HG02870 (cell line): ENCODE measurements at regions not wholly inside any gene's neighbourhood (a gene's known extent, or its start where the extent isn't known, plus 50 kb on each side); places are given as distances from the start of the nearest gene placed in this dataset.

Experiments
- ATAC-seq: cut with Tn5 transposase; IDR thresholded peaks from one replicate; pipeline ENCODE4 v1.9.1; 2021; ENCODE audit warnings: mild to moderate bottlenecking, moderate library complexity; ENCODE audit not compliant: unreplicated experiment

- ATAC-seq, result no peak
Observed at GRCh38 chr5:118778941-118779340, 209.4 kb downstream of the DTWD2 start.

- ATAC-seq, result no peak
Observed at GRCh38 chr5:118777189-118777736, 211.1 kb downstream of the DTWD2 start.

GRCh38 chr5:118776755-118777154 lies 211.6 kb downstream of the DTWD2 start:
- peak; percentile 56 for ATAC-seq

DNA sequence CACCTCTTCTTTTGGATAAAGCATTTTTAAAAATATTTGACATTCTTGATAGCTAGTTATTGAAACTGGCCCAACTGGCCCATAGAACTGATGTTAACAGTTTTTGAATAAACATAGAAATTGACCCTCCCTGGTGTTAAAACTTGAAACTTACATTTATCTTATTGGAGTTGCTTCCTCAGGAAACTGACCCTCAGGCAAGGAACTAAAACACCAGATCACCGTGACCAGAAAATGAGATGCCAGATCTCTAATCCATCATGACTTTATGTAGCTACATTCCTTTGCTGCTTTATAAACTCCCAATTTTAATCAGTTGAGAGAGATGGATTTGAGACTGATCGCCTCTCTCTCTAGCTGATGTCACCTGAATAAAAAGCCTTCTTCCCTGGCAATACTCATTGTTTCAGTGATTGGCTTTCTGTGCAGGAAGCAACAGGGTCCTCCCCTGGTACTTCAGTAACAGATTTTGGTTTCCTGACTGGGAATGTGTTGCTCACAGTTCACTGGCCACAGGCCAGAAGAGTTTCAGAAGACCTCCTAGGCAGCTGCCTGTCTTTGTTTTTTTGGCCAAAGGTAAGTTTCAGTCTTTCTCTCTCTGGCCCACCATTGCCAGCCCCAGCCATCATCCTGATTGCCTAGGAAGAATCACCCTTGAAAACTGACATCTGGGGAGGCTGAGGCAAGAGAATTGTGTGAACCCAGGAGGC lies 212.4 kb downstream of the DTWD2 start:
- peak; percentile 37 for ATAC-seq

GRCh38 chr5:118768607-118769175 lies 219.7 kb downstream of the DTWD2 start:
- ATAC-seq, result no peak

DNA sequence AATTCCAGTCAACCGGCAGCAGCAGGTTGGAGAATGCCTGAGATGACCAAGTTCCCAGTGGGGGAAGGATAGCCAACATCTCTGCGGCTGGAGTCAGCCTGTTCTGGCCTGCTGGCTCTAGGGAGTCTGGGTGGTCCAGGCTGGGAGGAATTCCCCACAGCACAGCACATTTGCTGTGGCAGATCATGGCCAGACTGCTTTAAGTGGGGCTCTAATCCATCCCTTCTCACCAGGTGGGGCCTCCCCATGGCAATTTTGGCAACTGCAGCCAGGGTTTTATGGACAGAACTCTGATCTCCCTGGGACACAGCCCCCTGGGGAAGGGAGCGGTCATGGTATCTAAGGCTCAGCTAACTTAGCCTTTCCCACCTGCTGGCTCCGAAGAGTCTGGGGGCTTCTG lies 226.1 kb downstream of the DTWD2 start:
- ATAC-seq, result no peak

GRCh38 chr5:118761814-118762213 lies 226.5 kb downstream of the DTWD2 start:
- ATAC-seq, result no peak

DNA sequence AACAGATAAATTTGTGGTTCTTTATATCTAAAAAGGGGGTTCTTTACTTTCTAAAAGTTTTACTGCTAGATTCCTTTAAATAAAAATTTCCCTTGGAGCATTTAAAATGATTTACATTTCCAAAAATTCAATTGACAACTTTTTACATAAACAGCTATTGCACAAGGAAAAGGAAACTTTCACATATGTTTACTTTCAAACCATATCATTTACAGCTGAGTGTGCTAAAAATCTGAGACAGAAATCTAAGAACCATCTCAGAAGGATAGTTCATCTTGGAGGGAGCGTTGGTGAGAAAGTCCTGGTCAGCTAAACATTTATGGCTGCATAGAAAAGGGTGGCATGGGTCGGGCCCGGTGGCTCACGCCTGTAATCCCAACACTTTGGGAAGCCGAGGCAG lies 235.4 kb downstream of the DTWD2 start:
- no peak for ATAC-seq

DNA sequence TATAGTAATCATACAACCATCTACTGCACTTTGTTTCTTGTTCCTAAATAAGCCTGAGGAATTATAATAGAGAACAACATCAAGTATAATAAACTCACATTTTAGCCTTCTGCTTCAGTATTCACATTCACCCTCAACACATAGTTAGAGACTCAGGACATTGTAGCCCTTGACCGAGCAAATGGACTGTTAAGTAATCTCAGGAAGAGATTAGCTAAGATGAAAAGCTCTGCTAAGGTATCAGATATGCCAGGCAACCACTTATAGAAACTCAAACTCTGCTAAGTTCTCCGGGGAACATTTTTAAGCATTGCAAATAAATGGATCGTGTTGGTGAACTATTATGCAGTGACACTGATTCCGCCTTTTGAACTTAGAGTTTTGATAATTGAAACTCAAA lies 252.0 kb downstream of the DTWD2 start:
- ATAC-seq, result no peak

- ATAC-seq, result no peak
Observed at GRCh38 chr5:118733394-118733793, 255.0 kb downstream of the DTWD2 start.

DNA sequence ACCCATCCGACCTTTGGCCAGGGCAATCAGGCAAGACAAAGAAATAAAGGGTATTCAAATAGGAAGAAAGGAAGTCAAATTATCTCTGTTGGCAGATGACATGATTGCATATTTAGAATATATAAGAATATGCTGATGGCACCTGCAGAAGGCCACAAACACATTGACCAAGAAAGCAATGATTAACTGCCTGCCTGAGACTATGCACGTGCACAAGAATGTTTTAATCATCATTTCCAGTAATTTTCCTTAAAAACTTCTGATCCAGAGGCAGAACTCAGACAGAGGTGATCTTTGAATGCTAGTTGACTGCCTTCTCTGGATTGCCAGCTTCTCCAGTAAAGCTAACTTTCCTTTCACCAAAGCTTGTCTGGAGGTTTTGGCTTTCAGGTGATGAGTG lies 260.2 kb downstream of the DTWD2 start:
- no peak for ATAC-seq

DNA sequence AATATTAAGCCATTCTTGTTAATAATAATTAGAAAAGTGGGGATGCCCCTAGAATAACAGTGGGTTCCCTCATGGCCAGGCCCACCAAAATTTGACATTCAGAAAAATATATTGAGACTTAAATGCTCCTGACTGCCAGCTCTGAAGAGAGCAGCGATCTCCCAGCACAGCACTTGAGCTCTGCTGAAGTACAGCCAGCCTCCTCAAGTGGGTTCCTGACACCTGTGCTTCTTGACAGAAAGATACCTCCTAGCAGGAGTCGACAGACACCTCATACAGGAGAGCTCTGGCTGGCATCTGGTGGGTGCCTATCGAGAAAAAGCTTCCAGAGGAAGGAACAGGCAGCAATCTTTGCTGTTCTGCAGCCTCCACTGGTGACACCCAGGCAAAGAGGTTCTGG lies 261.5 kb downstream of the DTWD2 start:
- ATAC-seq, result no peak

GRCh38 chr5:118723021-118723338 lies 265.4 kb downstream of the DTWD2 start:
- peak; percentile 62 for ATAC-seq

GRCh38 chr5:118722122-118723020 lies 266.0 kb downstream of the DTWD2 start:
- peak; percentile 83 for ATAC-seq

GRCh38 chr5:118711727-118712126 lies 276.6 kb downstream of the DTWD2 start:
- ATAC-seq, result no peak

GRCh38 chr5:118705959-118706667 lies 282.2 kb downstream of the DTWD2 start:
- no peak for ATAC-seq

- ATAC-seq, result no peak
Observed at GRCh38 chr5:118703241-118703640, 285.1 kb downstream of the DTWD2 start.

- ATAC-seq, result no peak
Observed at GRCh38 chr5:118701791-118702190, 286.6 kb downstream of the DTWD2 start.

DNA sequence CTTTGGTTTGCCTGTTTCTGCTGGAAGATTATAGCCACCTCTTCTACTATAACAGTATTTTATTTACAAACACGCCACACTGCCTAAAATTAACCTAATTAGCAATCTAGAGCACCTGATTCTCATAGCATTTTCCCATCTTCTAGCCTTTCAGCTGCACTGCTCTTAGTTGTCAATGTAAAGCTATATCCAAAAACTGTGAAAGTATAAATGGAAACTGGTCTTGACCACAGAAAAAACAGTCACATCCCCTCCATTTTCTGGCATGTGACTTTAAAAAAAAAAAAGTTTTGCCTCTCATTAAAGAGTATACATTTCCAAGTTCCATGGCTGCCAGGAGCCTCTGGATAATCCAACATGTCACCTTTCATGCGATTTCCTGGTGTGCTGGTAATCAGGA lies 287.8 kb downstream of the DTWD2 start:
- no peak for ATAC-seq

DNA sequence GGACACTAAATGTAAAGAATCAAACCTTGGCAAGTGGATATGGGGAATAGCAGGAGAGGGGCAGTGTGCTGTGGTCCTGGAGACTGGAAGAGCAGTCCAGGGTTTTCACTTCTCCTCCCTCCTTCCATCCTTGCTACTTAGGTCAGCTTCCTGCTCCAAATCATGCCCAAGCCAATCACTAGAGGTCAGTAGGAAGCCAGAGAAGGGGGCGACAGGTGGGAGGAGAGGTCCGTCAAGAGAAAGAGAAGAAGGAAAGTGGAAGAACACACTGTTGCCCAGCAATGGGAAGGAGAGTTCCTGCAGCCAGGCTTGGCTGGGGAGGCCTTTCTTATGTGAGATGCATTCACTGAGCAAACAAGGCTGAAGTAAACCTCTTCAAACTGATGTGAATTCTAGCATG lies 289.6 kb downstream of the DTWD2 start:
- ATAC-seq, result no peak

DNA sequence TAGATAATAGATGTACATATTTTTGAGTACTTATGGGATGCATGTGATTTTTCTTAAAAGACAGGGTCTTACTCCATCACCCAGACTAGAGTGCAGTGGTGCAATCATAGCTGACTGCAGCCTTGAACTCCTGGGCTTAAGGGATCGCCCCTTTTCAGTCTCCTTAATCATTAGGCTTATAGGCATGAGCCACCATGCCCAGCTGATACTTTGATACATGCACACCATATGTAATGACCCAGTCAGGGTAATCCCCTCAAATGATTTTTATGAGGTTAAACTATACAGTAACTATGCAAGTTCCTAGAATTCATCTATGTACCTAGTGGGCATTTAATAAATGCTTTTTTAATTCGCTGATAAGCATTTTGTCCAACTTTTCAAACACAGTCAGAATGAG lies 292.3 kb downstream of the DTWD2 start:
- no peak for ATAC-seq
